Panc1 (cell line): ENCODE measurements at regions not wholly inside any gene's neighbourhood (a gene's known extent, or its start where the extent isn't known, plus 50 kb on each side); places are given as distances from the start of the nearest gene placed in this dataset.

Experiments used
- SIN3A ChIP-seq: IDR thresholded peaks from 2 replicates; pipeline ENCODE4 v1.6.1; 2012; ENCODE audit warnings: low read depth, mild to moderate bottlenecking, low read length, moderate library complexity, borderline replicate concordance; ENCODE audit not compliant: insufficient read depth
- TCF7L2 ChIP-seq: IDR thresholded peaks from 2 replicates; pipeline ENCODE4 v1.6.1; 2011; ENCODE audit warnings: mild to moderate bottlenecking, low read depth, low read length, inconsistent platforms

- no peak for TF ChIP-seq TCF7L2
- TF ChIP-seq SIN3A = no peak
Measured at GRCh38 chr14:97802430-97803373, 1005.5 kb downstream of the VRK1 start.
